Osteoblast (primary cell): ENCODE measurements at regions not wholly inside any gene's neighbourhood (a gene's known extent, or its start where the extent isn't known, plus 50 kb on each side); places are given as distances from the start of the nearest gene placed in this dataset.
A peak's percentile ranks its signal among the peaks of the same experiment; 100 is the strongest.

Source experiments
- DNase-seq: peaks from one replicate; pipeline ENCODE4 v3.0.0; 2011; ENCODE audit warnings: low spot score, mixed read lengths; ENCODE audit not compliant: insufficient read length; ENCODE audit errors: missing footprints
- H2AFZ ChIP-seq: 2 replicates; pipeline ENCODE4 v1.6.0; 2011; ENCODE audit warnings: mild to moderate bottlenecking, low read length
- H3K27ac ChIP-seq: 2 replicates; pipeline ENCODE4 v1.5.1; 2011; ENCODE audit warnings: mild to moderate bottlenecking, low read depth, low read length, moderate library complexity
- H3K27me3 ChIP-seq: 2 replicates; pipeline ENCODE4 v1.6.0; 2012; ENCODE audit warnings: mild to moderate bottlenecking, control low read depth, inconsistent platforms, low read length, moderate library complexity; ENCODE audit not compliant: insufficient read depth
- H3K36me3 ChIP-seq: 2 replicates; pipeline ENCODE4 v1.5.1; 2011; ENCODE audit warnings: mild to moderate bottlenecking, low read length, control low read depth, moderate library complexity; ENCODE audit not compliant: insufficient read depth
- H3K4me1 ChIP-seq: 2 replicates; pipeline ENCODE4 v1.5.1; 2011; ENCODE audit warnings: mild to moderate bottlenecking, low read length, control low read depth, moderate library complexity; ENCODE audit not compliant: insufficient read depth
- H3K4me2 ChIP-seq: 2 replicates; pipeline ENCODE4 v1.6.0; 2011; ENCODE audit warnings: mild to moderate bottlenecking, low read length; ENCODE audit not compliant: insufficient read depth
- H3K4me3 ChIP-seq: fragments of 200-600 bp; sonication (generic); 3 replicates; pipeline ENCODE4 v1.5.1; 2012; ENCODE audit warnings: mild to moderate bottlenecking, low read length, inconsistent platforms; ENCODE audit not compliant: insufficient read depth
- H3K79me2 ChIP-seq: 2 replicates; pipeline ENCODE4 v1.6.0; 2012; ENCODE audit warnings: mild to moderate bottlenecking, low read length, control low read depth, inconsistent platforms; ENCODE audit not compliant: insufficient read depth
- H3K9me3 ChIP-seq: 2 replicates; pipeline ENCODE4 v1.5.1; 2011; ENCODE audit warnings: low read depth, low read length, control low read depth
- H4K20me1 ChIP-seq: 2 replicates; pipeline ENCODE4 v1.6.0; 2012; ENCODE audit warnings: mild to moderate bottlenecking, low read length, control low read depth; ENCODE audit not compliant: insufficient read depth
- TF ChIP-seq, protein P1 (sequence below): IDR thresholded peaks from 2 replicates; pipeline ENCODE4 v1.5.1; 2011; ENCODE audit warnings: mild to moderate bottlenecking, low read depth, low read length, moderate library complexity; ENCODE audit errors: extremely low read depth

DNA sequence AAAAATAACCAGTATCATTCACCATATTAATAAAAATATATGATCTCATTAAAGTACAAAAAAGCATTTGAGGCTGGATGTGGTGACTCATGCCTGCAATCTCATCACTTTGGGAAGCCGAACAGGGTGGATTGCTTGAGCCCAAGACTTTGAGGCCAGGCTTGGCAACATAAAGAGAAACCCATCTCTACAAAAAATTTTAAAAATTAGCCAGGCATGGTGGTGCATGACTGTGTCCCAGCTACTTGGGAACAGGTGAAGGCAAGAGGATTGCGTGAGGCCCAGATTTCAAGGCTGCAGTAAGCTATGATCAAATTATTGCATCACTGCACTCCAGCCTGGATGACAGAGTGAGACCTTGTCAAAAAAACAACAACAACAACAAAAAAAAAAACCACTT is 75.9 kb downstream of the RAD51AP2 start:
- no peaks in the 10 kb centered on the region for H4K20me1 ChIP-seq
- DNase-seq: no peak
- no peaks in the 10 kb centered on the region for H3K27me3 ChIP-seq
- no peaks in the 10 kb centered on the region for H3K4me1 ChIP-seq
- TF ChIP-seq, protein P1, sequence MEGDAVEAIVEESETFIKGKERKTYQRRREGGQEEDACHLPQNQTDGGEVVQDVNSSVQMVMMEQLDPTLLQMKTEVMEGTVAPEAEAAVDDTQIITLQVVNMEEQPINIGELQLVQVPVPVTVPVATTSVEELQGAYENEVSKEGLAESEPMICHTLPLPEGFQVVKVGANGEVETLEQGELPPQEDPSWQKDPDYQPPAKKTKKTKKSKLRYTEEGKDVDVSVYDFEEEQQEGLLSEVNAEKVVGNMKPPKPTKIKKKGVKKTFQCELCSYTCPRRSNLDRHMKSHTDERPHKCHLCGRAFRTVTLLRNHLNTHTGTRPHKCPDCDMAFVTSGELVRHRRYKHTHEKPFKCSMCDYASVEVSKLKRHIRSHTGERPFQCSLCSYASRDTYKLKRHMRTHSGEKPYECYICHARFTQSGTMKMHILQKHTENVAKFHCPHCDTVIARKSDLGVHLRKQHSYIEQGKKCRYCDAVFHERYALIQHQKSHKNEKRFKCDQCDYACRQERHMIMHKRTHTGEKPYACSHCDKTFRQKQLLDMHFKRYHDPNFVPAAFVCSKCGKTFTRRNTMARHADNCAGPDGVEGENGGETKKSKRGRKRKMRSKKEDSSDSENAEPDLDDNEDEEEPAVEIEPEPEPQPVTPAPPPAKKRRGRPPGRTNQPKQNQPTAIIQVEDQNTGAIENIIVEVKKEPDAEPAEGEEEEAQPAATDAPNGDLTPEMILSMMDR: no peak
- H3K4me2 ChIP-seq: no peak overlapping the region
- H3K4me3 ChIP-seq: no peak overlapping the region
- no peaks in the 10 kb centered on the region for H3K9me3 ChIP-seq
- H2AFZ ChIP-seq: no peak overlapping the region
- no peaks in the 10 kb centered on the region for H3K79me2 ChIP-seq
- no peak overlapping the region for H3K27ac ChIP-seq
- H3K36me3 ChIP-seq: no peaks in the 10 kb centered on the region

DNA sequence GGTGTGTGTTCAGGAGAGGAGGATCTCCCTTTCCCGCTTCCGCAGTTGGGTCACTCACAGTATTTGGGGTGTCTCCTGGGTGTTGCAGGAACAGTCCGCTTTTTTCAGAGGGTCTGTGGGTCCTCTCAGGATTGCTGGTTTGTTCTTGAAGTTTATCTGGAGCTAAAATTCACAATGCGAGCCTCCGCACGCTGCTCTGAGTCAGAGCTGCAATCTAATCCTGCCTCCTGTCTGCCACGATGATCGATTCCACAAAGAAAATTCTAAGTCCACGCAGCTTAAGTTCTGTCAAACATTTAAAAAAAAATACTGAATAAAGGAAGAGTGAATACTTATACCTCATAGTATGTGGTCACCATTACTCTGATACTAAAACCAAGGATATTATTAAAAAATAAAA is 76.5 kb downstream of the RAD51AP2 start:
- Histone ChIP-seq H3K4me2 (no peak overlapping the region), H2AFZ (no peak overlapping the region)
- no peak for DNase-seq

DNA sequence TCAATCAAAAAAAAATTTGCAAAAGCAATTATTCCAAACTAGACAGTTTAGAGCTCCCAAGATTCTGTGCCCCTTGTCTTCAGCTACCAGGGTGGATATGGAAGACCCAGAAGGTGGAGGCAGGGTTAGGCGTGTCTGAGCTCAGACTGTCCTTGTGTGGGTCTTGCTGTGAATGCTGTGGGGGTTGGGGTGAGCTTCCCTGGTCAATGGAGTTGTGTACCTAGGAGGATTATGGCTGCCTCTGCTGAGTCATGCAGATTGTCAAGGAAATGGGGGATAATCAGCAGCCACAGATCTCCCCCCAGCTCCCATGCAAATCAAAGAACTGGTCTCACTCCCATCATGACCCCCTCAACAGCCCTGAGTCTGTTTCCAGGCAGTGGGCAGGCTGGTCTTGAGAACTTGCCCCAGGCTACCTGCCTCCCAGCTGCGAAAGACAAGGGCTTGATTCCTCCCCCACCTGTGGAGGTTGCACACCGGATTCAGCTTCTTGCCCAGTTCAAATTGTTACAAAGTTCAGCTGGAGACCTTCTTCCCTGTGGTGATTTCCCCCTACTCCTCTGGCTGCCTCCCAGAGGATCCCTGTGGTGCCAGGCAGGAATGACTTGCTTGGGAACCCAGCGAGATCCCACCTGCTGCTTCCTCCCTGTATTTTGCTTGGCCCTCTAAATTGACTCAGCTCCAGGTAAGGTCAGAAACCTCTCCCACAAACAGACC is 77.0 kb downstream of the RAD51AP2 start:
- H3K36me3 ChIP-seq: no peaks in the 10 kb centered on the region
- H3K4me2 ChIP-seq: no peak overlapping the region
- peak; percentile 10 for DNase-seq
- H3K79me2 ChIP-seq: no peaks in the 10 kb centered on the region
- H3K27me3 ChIP-seq: no peaks in the 10 kb centered on the region
- TF ChIP-seq, protein P1: no peak
- H2AFZ ChIP-seq: no peak overlapping the region
- H4K20me1 ChIP-seq: no peaks in the 10 kb centered on the region
- H3K27ac ChIP-seq: no peak overlapping the region
- no peaks in the 10 kb centered on the region for H3K9me3 ChIP-seq
- H3K4me1 ChIP-seq: no peaks in the 10 kb centered on the region
- no peak overlapping the region for H3K4me3 ChIP-seq

More for the DNA sequence above, 76.5 kb downstream of the RAD51AP2 start:
- no peaks in the 10 kb centered on the region for H3K27me3 ChIP-seq
- TF ChIP-seq, protein P1: no peak
- no peak overlapping the region for H3K27ac ChIP-seq
- H4K20me1 ChIP-seq: no peaks in the 10 kb centered on the region
- no peaks in the 10 kb centered on the region for H3K79me2 ChIP-seq
- no peaks in the 10 kb centered on the region for H3K9me3 ChIP-seq
- no peak overlapping the region for H3K4me3 ChIP-seq
- H3K4me1 ChIP-seq: no peaks in the 10 kb centered on the region
- no peaks in the 10 kb centered on the region for H3K36me3 ChIP-seq

DNA sequence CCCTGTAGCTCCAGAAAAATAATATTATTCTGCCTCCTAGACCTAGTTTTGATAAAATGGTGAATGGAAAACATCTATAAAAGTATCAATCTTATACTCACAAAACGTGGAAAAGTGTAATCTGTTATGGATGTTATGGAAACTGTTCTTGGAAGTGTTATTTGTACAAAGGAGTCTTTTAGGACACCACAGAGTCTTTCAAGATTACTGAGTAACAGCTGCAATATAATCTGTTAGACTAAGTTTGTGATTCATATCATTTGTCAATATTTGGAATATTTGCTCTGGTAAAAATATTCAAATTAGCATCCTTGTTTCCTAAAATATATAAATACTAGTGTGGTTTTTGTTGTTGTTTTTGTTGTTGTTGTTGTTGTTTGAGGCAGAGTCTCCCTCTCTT is 87.9 kb downstream of the RAD51AP2 start:
- Histone ChIP-seq H3K36me3 (no peaks in the 10 kb centered on the region), H3K4me1 (no peaks in the 10 kb centered on the region), H2AFZ (no peak overlapping the region), H3K9me3 (no peaks in the 10 kb centered on the region), H3K27me3 (no peaks in the 10 kb centered on the region), H4K20me1 (no peaks in the 10 kb centered on the region), H3K4me3 (no peak overlapping the region), H3K27ac (no peak overlapping the region), H3K4me2 (no peak overlapping the region), H3K79me2 (no peaks in the 10 kb centered on the region)
- TF ChIP-seq, protein P1: no peak
- no peak for DNase-seq
